ENCODE measurements at regions not wholly inside any gene's neighbourhood (a gene's known extent, or its start where the extent isn't known, plus 50 kb on each side); places are given as distances from the start of the nearest gene placed in this dataset.

DNA sequence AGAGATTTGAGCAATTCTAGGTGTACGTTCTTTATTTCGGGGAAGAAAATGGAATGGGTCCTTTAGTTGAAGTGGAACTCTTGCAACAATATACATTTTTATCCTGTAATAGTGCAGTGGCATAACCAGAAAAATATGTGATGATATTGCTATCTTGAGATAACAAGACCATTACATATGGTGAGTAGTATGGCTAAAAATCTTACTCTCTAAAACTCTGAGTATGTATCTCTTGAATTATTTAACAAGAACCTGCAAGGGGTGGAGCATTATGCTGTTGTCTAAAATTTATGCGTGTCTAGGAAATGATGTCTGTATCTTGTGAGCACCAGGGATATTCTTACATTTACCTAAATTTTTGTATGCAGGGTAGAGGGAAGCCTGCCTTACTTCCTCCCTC, 68.4 kb upstream of the SLC4A10 start:
- TF ChIP-seq, protein P1, sequence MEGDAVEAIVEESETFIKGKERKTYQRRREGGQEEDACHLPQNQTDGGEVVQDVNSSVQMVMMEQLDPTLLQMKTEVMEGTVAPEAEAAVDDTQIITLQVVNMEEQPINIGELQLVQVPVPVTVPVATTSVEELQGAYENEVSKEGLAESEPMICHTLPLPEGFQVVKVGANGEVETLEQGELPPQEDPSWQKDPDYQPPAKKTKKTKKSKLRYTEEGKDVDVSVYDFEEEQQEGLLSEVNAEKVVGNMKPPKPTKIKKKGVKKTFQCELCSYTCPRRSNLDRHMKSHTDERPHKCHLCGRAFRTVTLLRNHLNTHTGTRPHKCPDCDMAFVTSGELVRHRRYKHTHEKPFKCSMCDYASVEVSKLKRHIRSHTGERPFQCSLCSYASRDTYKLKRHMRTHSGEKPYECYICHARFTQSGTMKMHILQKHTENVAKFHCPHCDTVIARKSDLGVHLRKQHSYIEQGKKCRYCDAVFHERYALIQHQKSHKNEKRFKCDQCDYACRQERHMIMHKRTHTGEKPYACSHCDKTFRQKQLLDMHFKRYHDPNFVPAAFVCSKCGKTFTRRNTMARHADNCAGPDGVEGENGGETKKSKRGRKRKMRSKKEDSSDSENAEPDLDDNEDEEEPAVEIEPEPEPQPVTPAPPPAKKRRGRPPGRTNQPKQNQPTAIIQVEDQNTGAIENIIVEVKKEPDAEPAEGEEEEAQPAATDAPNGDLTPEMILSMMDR (IDR thresholded peaks at IDR 0.05; ENCODE audit: control extremely low read depth in 1 of 3, insufficient read depth in 1 of 3, low read depth in 1 of 3, low read length in 3 of 3) = no peak
- no peak for TF ChIP-seq POLR2A (IDR thresholded peaks at IDR 0.05; ENCODE audit: control extremely low read depth in 1 of 2, low read depth in 2 of 2, low read length in 2 of 2)
- TF ChIP-seq TBP (IDR thresholded peaks at IDR 0.05; ENCODE audit: low read depth, low read length) = no peak
- no peak for TF ChIP-seq EP300 (IDR thresholded peaks at IDR 0.05; ENCODE audit: borderline replicate concordance in 1 of 2, low read depth in 2 of 2, low read length in 2 of 2)
- TF ChIP-seq RBBP5 (IDR thresholded peaks at IDR 0.05; ENCODE audit: borderline replicate concordance, low read depth, low read length) = no peak
- TF ChIP-seq, protein P2, sequence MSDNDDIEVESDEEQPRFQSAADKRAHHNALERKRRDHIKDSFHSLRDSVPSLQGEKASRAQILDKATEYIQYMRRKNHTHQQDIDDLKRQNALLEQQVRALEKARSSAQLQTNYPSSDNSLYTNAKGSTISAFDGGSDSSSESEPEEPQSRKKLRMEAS (IDR thresholded peaks at IDR 0.05) = no peak
- TF ChIP-seq POU5F1 (IDR thresholded peaks at IDR 0.05; ENCODE audit: low read depth, low read length) = no peak

Data from H1 (cell line).